Liver (tissue), 3 donors: ENCODE measurements at regions not wholly inside any gene's neighbourhood (a gene's known extent, or its start where the extent isn't known, plus 50 kb on each side); places are given as distances from the start of the nearest gene placed in this dataset.

ENCODE experiments used
- ATF3 ChIP-seq: IDR thresholded peaks from 2 replicates; pipeline ENCODE4 v1.6.1; 2016; ENCODE audit warnings: antibody characterized with exemption
- CTCF ChIP-seq: fragments of 150-350 bp; IDR thresholded peaks from 2 replicates; pipeline ENCODE4 v1.5.1; 2017; ENCODE audit warnings: improper control_type of control experiment, low read depth, low read length; ENCODE audit not compliant: missing input control
- EGR1 ChIP-seq, 2 donors: IDR thresholded peaks; 2 replicates each; pipeline ENCODE4 v1.6.1; 2016 to 2018; ENCODE audit warnings: antibody characterized with exemption in 2 of 2, low read depth in 2 of 2
- MAX ChIP-seq: IDR thresholded peaks from 2 replicates; pipeline ENCODE4 v1.6.1; 2016; ENCODE audit warnings: antibody characterized with exemption
- YY1 ChIP-seq: IDR thresholded peaks from 2 replicates; pipeline ENCODE4 v1.6.1; 2016; ENCODE audit warnings: antibody characterized with exemption, mild to moderate bottlenecking
- ZBTB33 ChIP-seq: IDR thresholded peaks from 2 replicates; pipeline ENCODE4 v1.6.1; 2016; ENCODE audit warnings: antibody characterized with exemption
- donor health status: healthy.
- donor health status: healthy.

GRCh38 chr5:57012511-57012910 is 60.6 kb upstream of the MIER3 start:
- TF ChIP-seq CTCF = no peak
- no peak for TF ChIP-seq YY1
- TF ChIP-seq EGR1 (IDR thresholded peaks at IDR 0.05; ENCODE audit: low read depth in 2 of 2) = no peak
- TF ChIP-seq MAX = no peak
- TF ChIP-seq ATF3 = no peak
- no peak for TF ChIP-seq ZBTB33
